HG03108 (cell line): ENCODE measurements at regions not wholly inside any gene's neighbourhood (a gene's known extent, or its start where the extent isn't known, plus 50 kb on each side); places are given as distances from the start of the nearest gene placed in this dataset.
"Not testable (repeated sequence)": the region's sequence is repeated elsewhere in the genome, so short reads cannot be mapped to it uniquely, and the experiment has no call there.

Experiments used
- ATAC-seq: cut with Tn5 transposase; IDR thresholded peaks from one replicate; pipeline ENCODE4 v1.9.1; 2021; ENCODE audit warnings: moderate library complexity; ENCODE audit not compliant: unreplicated experiment

DNA sequence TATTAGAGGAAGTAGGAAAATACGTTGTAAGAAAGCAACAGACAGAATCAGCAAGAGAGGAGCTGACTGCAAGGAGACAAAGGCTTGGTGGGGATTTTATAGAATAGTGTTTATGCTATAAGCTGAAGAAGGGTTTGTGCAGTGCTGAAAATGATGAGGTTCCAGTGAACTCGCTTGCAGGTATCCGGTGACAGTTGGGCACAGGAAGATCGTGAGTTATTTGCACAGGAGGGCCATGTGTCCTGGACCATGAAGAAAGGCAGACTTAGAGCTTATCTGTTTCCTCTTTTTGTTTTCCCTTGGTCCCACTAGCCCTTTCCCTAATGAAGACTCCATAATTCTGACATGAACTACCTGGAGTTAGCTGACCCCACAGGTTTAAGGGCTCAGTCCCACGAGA, 61.4 kb downstream of the NXNL2 start:
- ATAC-seq: no peak

DNA sequence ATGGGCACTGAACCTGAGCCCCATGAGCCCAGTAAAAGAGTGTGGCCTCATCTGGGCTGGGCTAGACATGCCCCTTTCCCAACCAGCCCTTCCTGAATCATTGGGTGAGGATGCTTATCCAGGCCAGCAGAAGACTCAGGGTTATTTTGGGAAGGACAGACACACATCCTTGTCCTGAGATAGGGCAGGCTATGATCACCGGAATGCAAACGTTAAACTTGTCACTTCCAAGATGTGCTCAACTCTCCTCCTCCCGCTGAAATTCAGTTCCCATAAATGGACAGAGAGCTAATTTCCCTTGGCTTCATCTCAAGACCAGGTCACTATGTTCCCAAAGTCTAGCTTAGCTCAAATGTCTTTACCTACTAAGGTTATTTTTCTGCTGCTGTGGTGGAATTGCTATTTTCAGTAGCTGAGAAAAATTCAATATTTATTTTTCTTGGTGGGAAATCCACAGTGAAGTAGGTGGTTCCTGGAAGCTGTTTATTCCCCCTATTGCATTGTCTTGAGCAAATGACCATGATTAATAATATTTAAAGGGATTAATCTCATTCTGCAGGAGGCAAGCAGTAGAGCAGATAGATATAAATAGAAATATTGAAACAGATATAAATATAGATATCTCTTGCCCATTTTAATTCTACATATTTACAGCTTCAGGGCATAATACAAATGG, 70.0 kb downstream of the NXNL2 start:
- ATAC-seq: no peak

DNA sequence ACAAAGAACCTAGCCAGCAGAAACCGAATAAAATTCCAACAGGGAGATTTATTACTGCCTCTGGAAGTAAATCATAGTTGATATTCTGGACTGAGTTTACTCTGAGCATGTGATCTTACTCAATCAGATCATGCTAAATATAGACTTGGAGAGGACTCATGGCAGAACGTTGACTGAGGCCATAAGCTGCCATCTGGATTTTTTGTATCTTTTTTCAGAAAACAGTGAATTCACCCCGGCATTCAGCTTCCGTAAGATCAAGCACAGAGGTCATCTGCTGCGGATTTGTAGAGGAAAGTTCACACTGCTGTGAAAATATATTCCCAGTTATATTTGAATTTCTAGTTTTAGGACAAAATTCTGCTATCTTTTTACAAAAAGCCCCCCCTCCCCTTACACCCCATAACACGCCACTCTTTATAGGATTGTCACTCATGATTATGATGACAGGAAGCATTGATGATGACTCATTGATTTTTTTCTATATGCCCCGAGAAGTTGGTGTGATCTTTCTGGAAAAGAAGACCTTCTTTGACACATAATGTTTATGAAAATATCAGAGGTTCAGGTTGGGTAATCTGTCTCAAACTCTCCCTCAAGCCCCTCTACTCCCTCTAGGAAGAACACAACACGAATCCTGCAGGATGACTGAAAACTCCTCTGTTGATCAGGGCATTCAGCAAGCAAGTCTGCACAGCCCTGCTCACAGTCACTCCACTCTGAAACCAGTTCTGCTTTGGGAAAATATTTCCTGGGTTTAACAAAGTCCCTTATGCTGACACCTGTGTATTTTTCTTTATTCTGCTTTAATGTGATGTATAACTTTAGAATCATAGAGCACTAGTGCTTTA, 70.8 kb downstream of the NXNL2 start:
- ATAC-seq: no peak

GRCh38 chr9:88614359-88614758, 79.4 kb downstream of the NXNL2 start:
- no peak for ATAC-seq

DNA sequence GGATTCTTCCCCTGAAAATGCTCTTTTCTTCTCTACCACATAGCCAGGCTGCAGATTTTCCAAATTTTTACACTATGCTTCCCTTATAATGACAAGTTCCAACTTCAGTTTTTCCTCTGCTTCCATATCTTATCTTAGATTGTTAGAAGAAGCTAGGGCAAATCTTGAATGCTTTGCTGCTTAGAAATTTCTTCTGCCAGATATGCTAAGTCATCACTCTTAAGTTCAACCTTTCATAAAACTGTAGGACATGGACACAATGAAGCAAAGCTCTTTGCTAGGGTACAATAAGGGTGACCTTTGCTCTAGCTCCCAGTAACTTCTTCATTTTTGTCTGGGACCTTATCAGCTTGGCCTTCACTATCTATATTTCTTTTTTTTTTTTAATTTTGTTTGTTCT, 88.7 kb downstream of the NXNL2 start:
- ATAC-seq: no peak

DNA sequence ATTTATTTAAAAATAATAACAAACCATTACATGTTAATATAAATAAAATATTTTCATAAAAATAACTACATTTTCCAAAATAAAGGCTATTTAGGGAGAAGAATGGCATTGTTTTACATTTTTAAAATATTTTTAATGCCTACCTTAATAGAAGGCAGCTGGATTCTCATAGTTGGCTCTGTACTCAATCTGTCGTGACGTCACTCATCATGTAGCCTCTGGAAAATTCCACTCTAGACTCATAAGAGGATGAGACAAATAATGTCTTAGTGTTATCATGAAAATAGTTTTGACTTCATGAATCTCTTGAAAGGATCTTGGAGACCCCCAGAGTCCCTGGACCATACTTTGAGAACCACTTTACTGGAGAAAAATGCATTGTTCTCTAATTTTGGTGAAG, 93.1 kb downstream of the NXNL2 start:
- ATAC-seq: no peak

DNA sequence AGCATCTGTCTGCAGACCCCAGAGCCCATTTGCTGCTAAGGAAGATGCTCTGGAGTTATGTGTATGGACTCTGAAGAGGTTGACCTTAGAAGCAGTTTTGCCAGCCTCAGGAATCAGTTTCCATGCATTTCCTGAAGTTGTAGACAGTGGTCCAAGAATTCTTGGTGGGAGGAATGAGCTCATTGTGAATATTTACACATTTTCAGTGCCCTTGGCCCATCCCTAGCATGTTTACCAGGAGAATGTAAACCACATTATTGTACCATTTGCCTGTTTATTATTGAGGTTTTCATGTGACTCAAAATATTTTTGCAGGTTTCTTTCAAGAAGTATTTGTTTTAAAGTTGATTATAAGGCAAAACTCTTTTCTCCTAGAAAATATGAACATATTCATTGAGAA, 93.8 kb downstream of the NXNL2 start:
- ATAC-seq: no peak

DNA sequence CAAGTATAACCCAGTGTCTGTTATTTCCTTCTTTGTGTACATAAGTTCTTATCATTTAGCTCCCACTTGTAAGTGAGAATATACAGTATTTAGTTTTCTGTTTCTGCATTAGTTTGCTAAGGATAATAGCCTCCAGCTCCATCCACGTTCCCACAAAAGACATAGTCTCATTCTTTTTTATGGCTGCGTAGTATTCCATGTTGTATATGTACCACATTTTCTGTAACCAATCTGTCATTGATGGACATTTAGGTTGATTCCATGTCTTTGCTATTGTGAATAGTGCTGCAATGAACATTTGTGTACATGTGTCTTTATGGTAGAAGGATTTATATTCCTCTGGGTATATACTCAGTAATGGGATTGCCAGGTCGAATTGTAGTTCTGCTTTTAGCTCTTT, 95.6 kb downstream of the NXNL2 start:
- not testable (repeated sequence) for ATAC-seq

GRCh38 chr9:88635151-88635550, 100.2 kb downstream of the NXNL2 start:
- ATAC-seq: no peak

DNA sequence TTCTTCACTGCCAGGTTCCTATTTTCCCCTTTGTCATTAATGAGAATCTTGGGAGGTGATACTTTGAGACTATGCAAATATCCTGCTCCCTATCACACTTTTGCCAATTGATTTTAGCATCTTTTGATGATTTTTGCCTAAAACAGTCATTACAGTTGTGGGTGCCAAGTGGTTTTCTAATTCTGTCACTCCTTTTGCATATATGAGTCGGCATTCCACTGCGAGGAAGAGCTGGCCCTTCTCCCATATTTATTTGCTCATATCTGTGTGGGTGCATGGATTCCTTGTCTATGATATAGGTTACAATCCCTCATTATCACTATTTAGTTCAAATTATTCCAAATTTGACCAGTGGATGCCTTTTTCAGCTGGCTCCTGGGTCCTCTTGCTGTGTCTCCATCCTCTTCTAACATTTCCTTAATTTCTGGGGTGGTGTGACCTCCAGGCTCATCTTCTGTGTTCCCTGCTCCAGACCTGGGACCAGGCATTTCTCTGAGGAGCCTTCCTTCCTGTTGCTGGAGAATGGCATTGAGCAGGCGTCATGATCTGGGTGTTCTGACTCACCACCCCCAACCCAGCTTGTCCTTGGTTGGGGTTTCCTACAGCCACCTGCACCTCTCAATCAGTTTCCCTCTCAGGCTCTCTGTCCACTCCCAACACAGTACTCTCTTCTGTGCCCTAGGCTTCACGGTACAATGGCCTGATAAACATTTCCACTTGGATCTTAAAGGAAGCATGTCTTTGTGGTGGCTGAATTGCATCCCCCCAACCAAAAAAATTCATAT, 106.7 kb downstream of the NXNL2 start:
- ATAC-seq: no peak

- ATAC-seq: no peak
These were observed 107.4 kb downstream of the NXNL2 start for GRCh38 chr9:88642336-88642735.

DNA sequence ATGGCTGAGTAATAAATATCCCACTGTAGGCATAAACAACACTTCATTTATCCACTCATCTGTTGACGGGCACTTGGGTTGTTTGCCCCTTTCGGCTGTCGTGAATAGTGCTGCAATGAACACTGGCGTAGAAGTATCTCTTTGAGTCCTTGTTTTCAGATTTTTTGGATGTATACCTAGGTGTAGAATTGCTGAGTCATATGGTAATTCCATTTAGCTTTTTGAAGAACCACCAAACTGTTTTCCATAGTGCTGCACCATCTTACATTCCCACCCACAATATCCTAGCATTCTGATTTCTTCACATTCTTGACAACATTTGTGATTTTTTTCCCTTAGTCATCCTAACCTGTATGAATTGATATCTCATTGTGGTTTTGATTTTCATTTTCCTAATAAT, 109.0 kb downstream of the NXNL2 start:
- no peak for ATAC-seq

GRCh38 chr9:88645172-88645878, 110.3 kb downstream of the NXNL2 start:
- no peak for ATAC-seq

DNA sequence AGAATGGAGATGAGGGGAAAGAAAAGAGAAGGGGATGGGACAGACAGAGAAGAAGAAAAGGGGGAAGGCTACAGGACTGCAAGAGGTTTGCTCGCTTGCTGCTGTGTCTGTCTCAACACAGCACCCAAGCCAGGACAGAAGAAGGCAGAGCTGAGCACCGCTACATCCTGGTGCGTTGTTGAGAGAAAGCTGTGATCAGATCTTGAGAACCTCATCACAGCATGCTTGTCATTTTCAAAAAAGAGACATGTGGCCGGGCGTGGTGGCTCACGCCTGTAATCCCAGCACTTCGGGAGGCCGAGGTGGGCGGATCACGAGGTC, 110.9 kb downstream of the NXNL2 start:
- no peak for ATAC-seq

DNA sequence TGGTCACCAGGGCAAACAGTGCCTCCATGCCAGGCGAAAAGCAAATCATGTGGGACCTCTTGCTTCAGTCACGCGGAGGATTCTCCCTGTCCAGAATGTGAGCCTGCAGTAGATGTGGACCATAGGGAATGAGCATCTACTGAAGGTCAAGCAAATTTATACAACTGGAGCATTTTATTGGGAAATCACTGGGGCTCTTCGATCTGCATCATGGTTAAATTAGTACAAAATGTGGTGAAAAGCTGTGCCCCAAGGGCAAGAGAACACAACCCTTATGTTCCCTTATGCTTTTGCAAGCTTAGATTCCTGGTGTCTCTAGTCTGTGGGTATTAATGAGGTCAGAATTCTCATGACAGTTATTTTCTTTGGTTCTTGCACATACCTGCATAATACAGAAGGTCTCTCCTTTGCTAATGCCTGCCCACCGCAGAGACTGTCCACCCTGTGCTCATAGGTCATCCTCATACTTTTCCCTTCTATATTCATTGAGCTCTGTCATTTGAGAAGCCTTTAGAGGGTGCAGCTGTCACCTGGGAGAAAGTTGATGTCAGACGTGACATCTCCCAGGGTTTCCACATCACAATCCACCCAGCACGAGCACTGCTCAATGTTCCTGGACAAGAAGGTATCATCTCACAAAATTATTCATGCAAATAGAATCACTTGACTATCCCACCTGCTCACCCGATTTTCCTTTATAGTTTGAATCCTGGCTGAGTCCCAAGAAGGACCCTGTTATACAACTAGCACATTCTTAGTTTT, 111.7 kb downstream of the NXNL2 start:
- no peak for ATAC-seq

GRCh38 chr9:88651682-88652633, 117.0 kb downstream of the NXNL2 start:
- no peak for ATAC-seq

DNA sequence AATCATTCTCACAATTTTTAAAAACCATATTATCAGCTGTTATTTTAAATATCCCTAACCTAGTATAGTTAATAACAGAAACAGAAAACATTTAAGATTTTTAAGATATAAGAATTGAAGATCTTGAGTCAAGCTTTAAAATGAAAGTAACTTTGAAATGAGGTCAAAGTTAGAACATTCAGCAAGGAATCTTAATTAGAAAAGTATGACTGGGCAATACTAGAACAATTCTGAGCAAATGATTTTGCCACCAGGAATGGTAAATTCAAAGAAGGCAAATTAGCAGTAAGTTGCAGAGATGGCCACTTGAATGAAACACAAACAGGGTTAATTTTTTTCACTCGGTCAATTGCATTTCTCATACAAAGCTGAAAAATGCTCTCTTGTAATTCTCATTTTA, 117.9 kb downstream of the NXNL2 start:
- no peak for ATAC-seq

- ATAC-seq: no peak
These were observed 118.4 kb downstream of the NXNL2 start for GRCh38 chr9:88653406-88653805.

DNA sequence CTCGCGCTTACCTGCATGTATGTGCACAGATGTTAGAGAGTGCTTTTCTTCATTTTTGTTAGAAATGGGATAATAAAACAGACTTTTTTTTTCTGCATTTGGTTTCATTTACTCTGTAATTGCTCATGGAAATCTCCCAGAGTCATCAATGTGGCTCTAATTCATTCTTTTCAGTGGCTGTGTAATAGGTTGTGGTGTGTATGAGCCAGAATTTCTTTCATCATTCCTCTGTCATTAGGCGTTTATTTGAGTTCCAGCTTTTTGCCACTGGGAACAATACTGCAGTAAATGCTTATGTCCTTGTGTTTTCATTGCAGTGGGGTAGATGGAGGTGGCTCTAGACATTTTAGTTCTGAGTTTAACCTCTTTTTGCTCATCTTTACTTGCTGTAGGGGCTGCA, 118.9 kb downstream of the NXNL2 start:
- no peak for ATAC-seq
